Tibial nerve (tissue), 4 donors: ENCODE measurements at regions not wholly inside any gene's neighbourhood (a gene's known extent, or its start where the extent isn't known, plus 50 kb on each side); places are given as distances from the start of the nearest gene placed in this dataset.

Experiments
- CTCF ChIP-seq, 5 experiments: fragments of 200-600 bp in 3 of 5; fragments of 450-650 bp in 2 of 5; sonication (generic) in 3 of 5; IDR thresholded peaks; one replicate each; pipeline ENCODE4 v1.5.1; 2016 to 2019; ENCODE audit warnings: antibody characterized with exemption in 5 of 5, mild to moderate bottlenecking in 3 of 5, moderate library complexity in 2 of 5
- EP300 ChIP-seq, 2 donors: sonication (generic); formaldehyde crosslinking; IDR thresholded peaks; one replicate each; pipeline ENCODE4 v1.6.1; 2017; ENCODE audit warnings: antibody characterized with exemption in 2 of 2, mild to moderate bottlenecking in 1 of 2
- POLR2A ChIP-seq, 2 donors: fragments of 450-650 bp; IDR thresholded peaks; one replicate each; pipeline ENCODE4 v1.6.1; 2017; ENCODE audit warnings: antibody characterized with exemption in 2 of 2, mild to moderate bottlenecking in 2 of 2, moderate library complexity in 2 of 2

GRCh38 chr14:34222867-34223266 is 239.2 kb downstream of the SPTSSA start:
- TF ChIP-seq CTCF (IDR thresholded peaks at IDR 0.05) (no peak), EP300 (IDR thresholded peaks at IDR 0.05) (no peak), POLR2A (IDR thresholded peaks at IDR 0.05) (no peak)
